B cell (primary cell): ENCODE measurements at regions not wholly inside any gene's neighbourhood (a gene's known extent, or its start where the extent isn't known, plus 50 kb on each side); places are given as distances from the start of the nearest gene placed in this dataset.

Source experiments
- ATAC-seq: fragments of 200-7000 bp; cut with Tn5 transposase; one replicate; pipeline ENCODE4 v1.10.0; 2021; ENCODE audit warnings: low read depth, mild to moderate bottlenecking, moderate number of reproducible peaks, moderate library complexity
- CTCF ChIA-PET: fragments of 350-600 bp; sonication (Branson Sonifier 250); formaldehyde crosslinking; loops from one replicate; lab custom pipeline; 2021; ENCODE audit warnings: antibody characterized with exemption, inconsistent platforms; lab: Charles Lee
- POLR2A ChIA-PET: fragments of 350-600 bp; sonication (Branson Sonifier 250); formaldehyde crosslinking; loops from one replicate; lab custom pipeline; 2021; ENCODE audit warnings: antibody characterized with exemption; lab: Charles Lee
- DNase-seq: peaks from one replicate; pipeline ENCODE4 v3.0.0; 2013
- H2AFZ ChIP-seq: 2 replicates; pipeline ENCODE4 v1.6.1; 2012; ENCODE audit warnings: mild to moderate bottlenecking, low read depth, low read length; ENCODE audit not compliant: insufficient read depth, poor library complexity, severe bottlenecking
- H3K27ac ChIP-seq, 2 donors: 1 replicate in 1 of 2; 2 replicates in 1 of 2; pipeline ENCODE4 v1.5.1; 2012 to 2013; ENCODE audit warnings: low read length in 2 of 2, mild to moderate bottlenecking in 2 of 2, moderate library complexity in 1 of 2
- H3K27me3 ChIP-seq, 4 experiments: fragments of 200-600 bp in 1 of 4; sonication (generic) in 1 of 4; replicated peaks in 1 of 4; 1 replicate in 2 of 4; 2 replicates in 2 of 4; pipeline versions ENCODE4 v1.6.1 to v1.7.0; 2013 to 2016; ENCODE audit warnings: low read length in 3 of 4, mild to moderate bottlenecking in 2 of 4, mixed read lengths in 1 of 4, moderate library complexity in 1 of 4; ENCODE audit not compliant: insufficient read depth in 4 of 4, control insufficient read depth in 3 of 4; ENCODE audit errors: control extremely low read depth in 1 of 4
- H3K36me3 ChIP-seq, 2 experiments: replicated peaks in 1 of 2; 1 replicate in 1 of 2; 2 replicates in 1 of 2; pipeline versions ENCODE4 v1.6.1 to v1.7.1; 2013; ENCODE audit warnings: low read length in 1 of 2; ENCODE audit not compliant: insufficient read depth in 2 of 2, control insufficient read depth in 1 of 2; ENCODE audit errors: control extremely low read depth in 1 of 2, extremely low read depth in 1 of 2
- H3K4me1 ChIP-seq, 2 donors: fragments of 200-600 bp in 1 of 2; sonication (generic) in 1 of 2; 1 replicate in 1 of 2; 2 replicates in 1 of 2; pipeline versions ENCODE4 v1.5.1 to v1.6.1; 2013 to 2017; ENCODE audit warnings: low read length in 2 of 2; ENCODE audit not compliant: control insufficient read depth in 2 of 2, insufficient read depth in 2 of 2
- H3K4me2 ChIP-seq: replicated peaks from 2 replicates; pipeline ENCODE3; 2012; ENCODE audit warnings: mild to moderate bottlenecking, low read depth, low read length; ENCODE audit not compliant: poor library complexity, severe bottlenecking
- H3K4me3 ChIP-seq, 5 experiments: fragments of 200-600 bp in 1 of 5; sonication (generic) in 1 of 5; 1 replicate in 3 of 5; 2 replicates in 2 of 5; pipeline versions ENCODE4 v1.5.1 to v1.7.0; 2011 to 2016; ENCODE audit warnings: low read length in 4 of 5, mild to moderate bottlenecking in 4 of 5, low read depth in 2 of 5, control low read depth in 1 of 5, moderate library complexity in 1 of 5; ENCODE audit not compliant: insufficient read depth in 1 of 5; ENCODE audit errors: control extremely low read depth in 1 of 5, extremely low read depth in 1 of 5
- H3K79me2 ChIP-seq: fragments of 200-600 bp; sonication (generic); one replicate; pipeline ENCODE4 v1.6.0; 2016; ENCODE audit warnings: low read length; ENCODE audit not compliant: control insufficient read depth, insufficient read depth
- H3K9ac ChIP-seq: fragments of 200-600 bp; sonication (generic); 2 replicates; pipeline ENCODE4 v1.6.1; 2017; ENCODE audit warnings: mild to moderate bottlenecking, low read length, moderate library complexity
- H3K9me3 ChIP-seq, 3 donors: one replicate each; pipeline versions ENCODE4 v1.6.1 to v1.7.1; 2013; ENCODE audit warnings: low read length in 2 of 3; ENCODE audit not compliant: control insufficient read depth in 2 of 3, insufficient read depth in 1 of 3; ENCODE audit errors: control extremely low read depth in 1 of 3
- H4K20me1 ChIP-seq: 2 replicates; pipeline ENCODE4 v1.6.0; 2012; ENCODE audit warnings: mild to moderate bottlenecking, low read length; ENCODE audit not compliant: insufficient read depth, control insufficient read depth, poor library complexity, severe bottlenecking
- H3K27ac Mint-ChIP-seq: one replicate; pipeline ENCODE4 v1.8.0; 2021; ENCODE audit warnings: mixed read lengths
- H3K27me3 Mint-ChIP-seq: one replicate; pipeline ENCODE4 v1.8.0; 2021; ENCODE audit warnings: mixed read lengths
- H3K4me1 Mint-ChIP-seq: one replicate; pipeline ENCODE4 v1.8.0; 2021; ENCODE audit warnings: mixed read lengths
- H3K4me3 Mint-ChIP-seq: one replicate; pipeline ENCODE4 v1.8.0; 2021; ENCODE audit warnings: mixed read lengths
- H3K9me3 Mint-ChIP-seq: one replicate; pipeline ENCODE4 v1.8.0; 2022; ENCODE audit warnings: mixed read lengths; ENCODE audit not compliant: insufficient read depth
- EZH2 ChIP-seq: IDR thresholded peaks from 2 replicates; pipeline ENCODE4 v1.6.1; 2012; ENCODE audit warnings: borderline replicate concordance, low read depth, mild to moderate bottlenecking, moderate library complexity, low read length; ENCODE audit not compliant: insufficient read depth, poor library complexity, severe bottlenecking
- whole genome bisulfite sequencing: methylation state at CpG from one replicate; pipeline ENCODE4 v1.1.5; 2013; ENCODE audit warnings: missing lambda C conversion rate; ENCODE audit not compliant: insufficient coverage; 5-methylcytosine and 5-hydroxymethylcytosine counted together
- intact Hi-C: fragments of 100-400 bp; cut with micrococcal nuclease; formaldehyde crosslinking; loops from one replicate; pipeline ENCODE4 v1.10.0; 2022
- TF ChIP-seq, protein P1 (sequence below): fragments of 200-600 bp; IDR thresholded peaks from one replicate; pipeline ENCODE4 v1.8.0; 2022; ENCODE audit warnings: antibody characterized with exemption, mild to moderate bottlenecking

DNA sequence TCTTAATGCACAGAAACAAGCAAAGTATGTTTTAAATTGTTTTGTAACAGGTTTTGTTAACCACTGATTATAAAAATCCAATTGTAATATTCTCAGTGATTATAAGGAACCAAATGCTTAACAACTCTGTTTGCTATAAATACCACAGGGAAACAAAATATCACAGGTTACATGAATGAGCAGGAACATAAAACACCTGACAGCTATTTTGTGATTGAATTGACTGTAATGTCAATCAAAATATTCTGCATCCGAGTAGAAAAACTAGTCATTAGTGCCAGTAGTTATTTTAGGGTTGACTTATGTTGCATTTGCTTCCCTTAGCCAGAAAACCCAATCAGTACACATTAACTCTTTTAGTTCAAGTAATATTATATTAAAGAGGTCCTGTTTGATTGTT, 1707.8 kb upstream of the ACO1 start:
- no peak overlapping the region for H2AFZ ChIP-seq
- H3K9ac ChIP-seq, result no peak overlapping the region
- H3K27ac ChIP-seq, result no peak overlapping the region
- H3K36me3 ChIP-seq, result no peaks in the 10 kb centered on the region
- H3K4me3 ChIP-seq, result no peak overlapping the region
- Mint-ChIP-seq H3K27ac (no peak overlapping the region), H3K4me3 (no peak overlapping the region), H3K27me3 (no peaks in the 10 kb centered on the region), H3K9me3 (no peaks in the 10 kb centered on the region), H3K4me1 (no peaks in the 10 kb centered on the region)
- no peak for TF ChIP-seq EZH2
- TF ChIP-seq, protein P1, sequence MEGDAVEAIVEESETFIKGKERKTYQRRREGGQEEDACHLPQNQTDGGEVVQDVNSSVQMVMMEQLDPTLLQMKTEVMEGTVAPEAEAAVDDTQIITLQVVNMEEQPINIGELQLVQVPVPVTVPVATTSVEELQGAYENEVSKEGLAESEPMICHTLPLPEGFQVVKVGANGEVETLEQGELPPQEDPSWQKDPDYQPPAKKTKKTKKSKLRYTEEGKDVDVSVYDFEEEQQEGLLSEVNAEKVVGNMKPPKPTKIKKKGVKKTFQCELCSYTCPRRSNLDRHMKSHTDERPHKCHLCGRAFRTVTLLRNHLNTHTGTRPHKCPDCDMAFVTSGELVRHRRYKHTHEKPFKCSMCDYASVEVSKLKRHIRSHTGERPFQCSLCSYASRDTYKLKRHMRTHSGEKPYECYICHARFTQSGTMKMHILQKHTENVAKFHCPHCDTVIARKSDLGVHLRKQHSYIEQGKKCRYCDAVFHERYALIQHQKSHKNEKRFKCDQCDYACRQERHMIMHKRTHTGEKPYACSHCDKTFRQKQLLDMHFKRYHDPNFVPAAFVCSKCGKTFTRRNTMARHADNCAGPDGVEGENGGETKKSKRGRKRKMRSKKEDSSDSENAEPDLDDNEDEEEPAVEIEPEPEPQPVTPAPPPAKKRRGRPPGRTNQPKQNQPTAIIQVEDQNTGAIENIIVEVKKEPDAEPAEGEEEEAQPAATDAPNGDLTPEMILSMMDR, result no peak
- intact Hi-C loops, result no loop called here
- H3K9me3 ChIP-seq, result peaks cover 0 to 5% (median 0%) of the 10 kb centered on the region in 3 donors
- H3K4me1 ChIP-seq, result no peaks in the 10 kb centered on the region
- no peak overlapping the region for H3K4me2 ChIP-seq
- no peaks in the 10 kb centered on the region for H3K27me3 ChIP-seq
- no peak for DNase-seq
- ChIA-PET POLR2A (no interaction called here), CTCF (no interaction called here)
- ATAC-seq, result no peak
- WGBS, result no CpG with 5 or more reads among the region's 1 CpG
- H3K79me2 ChIP-seq, result no peaks in the 10 kb centered on the region
- H4K20me1 ChIP-seq, result no peaks in the 10 kb centered on the region

GRCh38 chr9:30677221-30677620, 1707.2 kb upstream of the ACO1 start:
- Histone ChIP-seq H3K27me3 (no peaks in the 10 kb centered on the region), H3K4me3 (no peak overlapping the region), H3K36me3 (no peaks in the 10 kb centered on the region), H3K9me3 (peaks cover 0 to under 1% (median 0%) of the 10 kb centered on the region in 3 donors), H3K79me2 (no peaks in the 10 kb centered on the region), H3K4me1 (no peaks in the 10 kb centered on the region), H3K9ac (no peak overlapping the region), H3K27ac (no peak overlapping the region), H3K4me2 (no peak overlapping the region), H4K20me1 (no peaks in the 10 kb centered on the region), H2AFZ (no peak overlapping the region)
- Mint-ChIP-seq H3K27me3 (no peaks in the 10 kb centered on the region), H3K4me1 (no peaks in the 10 kb centered on the region), H3K27ac (no peak overlapping the region), H3K4me3 (no peak overlapping the region), H3K9me3 (no peaks in the 10 kb centered on the region)
- TF ChIP-seq EZH2, result no peak
- TF ChIP-seq, protein P1, result no peak
- intact Hi-C loops, result no loop called here
- ChIA-PET POLR2A (no interaction called here), CTCF (no interaction called here)
- 20% methylated on average over 1 of the region's 1 CpG for WGBS
- no peak for DNase-seq
- no peak for ATAC-seq
